Kidney capillary endothelial cell (primary cell): ENCODE measurements at regions not wholly inside any gene's neighbourhood (a gene's known extent, or its start where the extent isn't known, plus 50 kb on each side); places are given as distances from the start of the nearest gene placed in this dataset.

ENCODE experiments used
- DNase-seq: peaks from one replicate; pipeline ENCODE4 v3.0.0-alpha.2; 2018; ENCODE audit warnings: low spot score

GRCh38 chr2:33777786-33778185 lies 178.7 kb upstream of the FAM98A start:
- no peak for DNase-seq

GRCh38 chr2:33775306-33775705 lies 176.2 kb upstream of the FAM98A start:
- DNase-seq: no peak

GRCh38 chr2:33770023-33770422 lies 170.9 kb upstream of the FAM98A start:
- DNase-seq: no peak

- DNase-seq: no peak
Measured at GRCh38 chr2:33766175-33766574, 167.1 kb upstream of the FAM98A start.

- DNase-seq: no peak
Measured at GRCh38 chr2:33765122-33765521, 166.0 kb upstream of the FAM98A start.

- no peak for DNase-seq
Measured at GRCh38 chr2:33764551-33764950, 165.5 kb upstream of the FAM98A start.

GRCh38 chr2:33763671-33764310 lies 164.7 kb upstream of the FAM98A start:
- DNase-seq: peak; percentile 50

GRCh38 chr2:33762636-33763035 lies 163.5 kb upstream of the FAM98A start:
- no peak for DNase-seq

GRCh38 chr2:33746208-33746800 lies 147.2 kb upstream of the FAM98A start:
- DNase-seq: no peak

- DNase-seq: peak; percentile 51
Measured at GRCh38 chr2:33735096-33735495, 136.0 kb upstream of the FAM98A start.

- DNase-seq: no peak
Measured at GRCh38 chr2:33730804-33731203, 131.7 kb upstream of the FAM98A start.

GRCh38 chr2:33730193-33730592 lies 131.1 kb upstream of the FAM98A start:
- no peak for DNase-seq

- DNase-seq: no peak
Measured at GRCh38 chr2:33729353-33729752, 130.3 kb upstream of the FAM98A start.

- DNase-seq: no peak
Measured at GRCh38 chr2:33728106-33728505, 129.0 kb upstream of the FAM98A start.

GRCh38 chr2:33727361-33728032 lies 128.4 kb upstream of the FAM98A start:
- no peak for DNase-seq

GRCh38 chr2:33726415-33726814 lies 127.3 kb upstream of the FAM98A start:
- DNase-seq: no peak

GRCh38 chr2:33723329-33723728 lies 124.2 kb upstream of the FAM98A start:
- no peak for DNase-seq

- no peak for DNase-seq
Measured at GRCh38 chr2:33719067-33719466, 120.0 kb upstream of the FAM98A start.

- no peak for DNase-seq
Measured at GRCh38 chr2:33712674-33713073, 113.6 kb upstream of the FAM98A start.

- DNase-seq: no peak
Measured at GRCh38 chr2:33709951-33710350, 110.9 kb upstream of the FAM98A start.

- DNase-seq: no peak
Measured at GRCh38 chr2:33707312-33707711, 108.2 kb upstream of the FAM98A start.

- DNase-seq: no peak
Measured at GRCh38 chr2:33706410-33706809, 107.3 kb upstream of the FAM98A start.

- DNase-seq: peak; percentile 72
Measured at GRCh38 chr2:33704406-33704855, 105.3 kb upstream of the FAM98A start.

GRCh38 chr2:33696234-33696633 lies 97.1 kb upstream of the FAM98A start:
- no peak for DNase-seq
